Epidermal melanocyte (primary cell): ENCODE measurements at regions not wholly inside any gene's neighbourhood (a gene's known extent, or its start where the extent isn't known, plus 50 kb on each side); places are given as distances from the start of the nearest gene placed in this dataset.
"Not testable (repeated sequence)": the region's sequence is repeated elsewhere in the genome, so short reads cannot be mapped to it uniquely, and the experiment has no call there.

Source experiments
- DNase-seq: peaks from one replicate; pipeline ENCODE4 v3.0.0; 2011; ENCODE audit warnings: low spot score; ENCODE audit not compliant: insufficient read length

GRCh38 chr1:104664374-104664773 is 914.7 kb downstream of the AMY1C start:
- DNase-seq, result not testable (repeated sequence)

GRCh38 chr1:104665300-104665699 is 915.6 kb downstream of the AMY1C start:
- no peak for DNase-seq

DNA sequence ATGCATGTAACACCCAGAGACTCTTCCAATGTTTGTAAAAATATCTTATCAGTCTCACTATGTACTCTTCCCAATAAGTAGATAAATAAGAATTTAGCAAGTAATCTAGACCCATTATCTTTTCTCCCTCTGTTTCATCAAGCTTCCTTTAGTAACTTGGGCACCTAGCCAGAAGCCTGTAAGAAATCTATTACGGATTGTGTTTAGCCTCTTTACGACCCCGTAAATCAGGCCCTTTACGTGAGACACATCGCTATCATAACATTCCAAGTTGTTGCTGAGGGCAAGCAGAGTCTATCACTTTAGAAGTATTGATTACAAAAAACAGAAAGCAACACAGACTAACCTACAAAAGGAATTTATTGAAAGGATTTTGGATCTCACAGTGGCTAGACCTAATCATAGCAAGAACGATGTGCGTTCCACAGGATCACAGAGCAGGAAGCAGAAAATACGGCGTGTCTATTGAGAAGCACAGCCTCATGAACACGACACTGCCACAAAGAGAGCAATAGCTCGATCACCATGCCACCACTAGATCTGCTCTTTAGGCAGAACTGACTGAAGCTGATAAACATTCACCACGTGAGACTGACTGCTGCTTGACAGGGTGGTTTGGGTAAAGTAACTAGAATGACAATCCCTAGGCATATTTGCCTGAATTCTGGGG is 922.1 kb downstream of the AMY1C start:
- DNase-seq, result no peak

- DNase-seq, result no peak
Measured at GRCh38 chr1:104699433-104699832, 949.7 kb downstream of the AMY1C start.

DNA sequence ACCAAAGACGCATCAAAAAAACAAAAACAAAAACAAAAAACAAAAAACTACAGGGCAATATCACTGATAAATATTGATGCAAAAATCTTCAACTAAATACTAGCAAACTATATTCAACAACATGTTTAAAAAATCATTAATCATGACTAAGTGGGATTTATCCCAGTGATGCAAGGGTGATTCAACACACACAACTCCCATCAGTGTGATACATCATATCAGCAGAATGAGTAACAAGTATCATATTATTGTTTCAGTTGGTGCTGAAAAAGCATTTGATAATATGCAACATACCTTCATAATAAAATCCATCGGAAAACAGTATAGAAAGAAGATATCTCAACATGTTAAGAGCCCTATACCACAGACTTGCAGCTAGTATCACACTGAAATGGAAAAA is 953.0 kb downstream of the AMY1C start:
- no peak for DNase-seq

DNA sequence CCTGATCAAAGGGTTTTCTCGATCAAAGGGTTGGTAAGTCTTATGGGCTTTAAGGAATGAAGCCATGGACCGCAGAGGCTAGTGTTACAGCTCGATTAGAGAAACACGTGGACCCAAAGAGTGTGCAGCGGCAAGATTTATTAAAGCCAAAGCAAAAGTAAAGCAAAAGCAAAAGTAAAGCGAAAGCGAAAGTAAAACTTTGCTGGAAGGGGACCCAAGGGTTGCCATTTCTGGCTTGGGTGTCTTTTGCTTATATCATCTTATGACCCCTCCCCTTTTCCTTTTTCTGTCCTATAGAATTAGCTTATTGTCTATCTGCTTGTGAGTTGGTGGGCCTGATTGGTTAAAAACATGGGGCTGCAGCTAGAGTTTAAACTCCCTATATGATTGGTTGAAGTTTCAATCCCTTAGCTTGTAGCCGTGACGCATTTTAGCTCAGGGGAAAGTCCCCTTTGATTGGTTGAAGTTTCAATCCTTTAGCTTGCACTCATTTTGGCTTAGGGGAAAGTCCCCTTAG is 957.0 kb downstream of the AMY1C start:
- DNase-seq, result no peak

- no peak for DNase-seq
Measured at GRCh38 chr1:104718752-104719151, 969.1 kb downstream of the AMY1C start.

DNA sequence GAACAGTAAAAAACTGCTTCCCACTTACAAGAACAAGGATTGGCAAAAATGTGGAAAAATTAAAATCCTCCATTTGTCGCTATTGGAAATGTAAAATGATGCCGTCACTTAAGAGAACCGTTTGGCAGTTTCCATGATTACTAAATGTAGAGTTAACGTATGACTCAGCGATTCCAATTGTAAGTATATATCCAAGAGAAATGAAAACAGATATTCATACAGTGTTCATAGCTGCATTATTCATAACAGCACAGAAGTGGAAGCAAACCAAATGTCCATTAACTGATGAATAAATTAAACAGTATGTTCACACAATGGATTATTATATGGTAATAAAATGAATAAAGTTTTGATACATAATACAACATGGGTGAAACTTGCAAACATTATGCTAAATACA is 971.0 kb downstream of the AMY1C start:
- DNase-seq, result no peak

DNA sequence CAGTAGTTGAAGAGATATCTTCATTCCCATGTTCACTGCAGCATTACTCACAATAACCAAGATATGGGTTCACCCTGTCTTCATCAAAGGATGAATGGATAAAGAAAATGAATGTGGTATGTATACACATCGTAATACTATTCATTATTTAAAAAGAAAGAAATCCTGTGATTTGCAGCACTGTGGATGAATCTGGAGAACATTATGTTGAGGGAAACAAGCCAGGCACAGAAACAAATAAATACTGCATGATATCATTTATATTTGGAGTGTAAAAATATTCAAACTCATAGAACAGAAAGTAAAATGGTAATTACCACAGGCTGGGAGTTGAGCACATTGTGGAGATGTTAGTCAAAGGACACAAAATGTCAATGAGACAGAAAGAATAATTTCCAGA is 977.2 kb downstream of the AMY1C start:
- no peak for DNase-seq

DNA sequence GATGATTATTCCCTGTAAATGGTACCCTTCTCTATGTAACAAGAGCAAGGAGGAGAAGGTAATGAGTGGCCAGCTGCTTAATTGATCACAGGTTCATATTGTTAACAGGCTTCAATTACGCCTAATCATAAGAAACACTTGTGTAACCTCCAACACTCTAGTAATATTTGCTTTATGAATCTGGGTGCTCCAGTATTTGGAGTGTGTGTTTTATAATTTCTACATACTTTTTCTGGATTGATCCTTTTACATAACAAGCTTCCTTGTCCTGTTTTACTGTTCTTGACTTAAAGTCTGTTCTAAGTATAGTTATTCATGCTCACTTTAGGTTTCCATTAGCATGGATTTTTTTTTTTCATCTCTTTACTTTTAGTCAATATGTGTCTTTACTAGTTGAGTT is 984.2 kb downstream of the AMY1C start:
- DNase-seq, result no peak

- DNase-seq, result no peak
Measured at GRCh38 chr1:104745875-104746274, 996.2 kb downstream of the AMY1C start.

- DNase-seq, result no peak
Measured at GRCh38 chr1:104746994-104747393, 997.3 kb downstream of the AMY1C start.

- DNase-seq, result no peak
Measured at GRCh38 chr1:104760017-104760416, 1010.3 kb downstream of the AMY1C start.

- DNase-seq, result no peak
Measured at GRCh38 chr1:104761961-104762570, 1012.4 kb downstream of the AMY1C start.

- DNase-seq, result no peak
Measured at GRCh38 chr1:104765085-104765484, 1015.4 kb downstream of the AMY1C start.

DNA sequence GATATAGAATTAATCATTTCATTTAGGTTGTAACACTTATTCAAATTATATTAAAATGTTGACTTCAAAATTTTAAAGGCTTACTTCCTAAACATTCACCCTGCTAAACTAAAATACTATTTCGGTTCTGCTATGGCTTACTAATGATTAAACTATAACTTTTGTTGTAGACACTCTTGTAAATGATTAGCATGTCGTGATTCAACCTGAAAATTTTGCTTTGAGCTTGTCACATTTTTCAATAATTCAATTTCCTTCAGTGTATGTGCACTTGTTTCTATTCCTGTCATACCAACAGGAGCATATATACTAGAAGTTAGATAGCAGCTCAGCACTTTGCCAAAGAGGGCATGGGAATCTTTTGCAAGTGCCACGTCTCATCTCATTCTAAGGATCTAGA is 1018.8 kb downstream of the AMY1C start:
- no peak for DNase-seq

DNA sequence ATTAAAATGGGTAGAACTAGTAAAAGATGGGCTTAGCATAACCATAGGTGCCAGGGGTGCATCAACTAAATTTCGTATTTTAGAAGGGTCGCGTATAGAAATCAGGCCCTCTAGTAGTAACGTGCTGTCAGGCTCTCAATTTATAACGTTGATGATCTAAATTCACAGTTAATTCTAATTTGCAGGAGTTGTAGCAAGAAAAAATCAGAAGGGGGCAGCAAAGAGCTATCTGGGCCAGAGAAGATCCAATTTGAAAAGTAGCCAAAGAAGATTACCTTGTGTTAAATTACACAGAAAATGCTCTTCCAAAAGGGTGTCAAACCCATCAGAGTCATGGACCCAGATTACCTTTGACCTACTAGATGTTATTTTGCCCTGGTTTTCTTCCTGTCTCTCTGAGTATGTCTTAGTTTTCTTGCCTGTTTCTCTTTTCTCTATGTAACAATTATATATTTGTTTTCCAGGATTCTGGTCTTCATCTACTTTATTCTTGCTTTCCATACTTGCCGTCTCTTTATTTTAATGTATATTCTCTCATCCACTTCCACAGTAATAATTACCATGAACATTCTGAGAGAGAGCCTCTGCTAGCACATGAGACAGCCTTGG is 1030.9 kb downstream of the AMY1C start:
- peak; percentile 33 for DNase-seq

DNA sequence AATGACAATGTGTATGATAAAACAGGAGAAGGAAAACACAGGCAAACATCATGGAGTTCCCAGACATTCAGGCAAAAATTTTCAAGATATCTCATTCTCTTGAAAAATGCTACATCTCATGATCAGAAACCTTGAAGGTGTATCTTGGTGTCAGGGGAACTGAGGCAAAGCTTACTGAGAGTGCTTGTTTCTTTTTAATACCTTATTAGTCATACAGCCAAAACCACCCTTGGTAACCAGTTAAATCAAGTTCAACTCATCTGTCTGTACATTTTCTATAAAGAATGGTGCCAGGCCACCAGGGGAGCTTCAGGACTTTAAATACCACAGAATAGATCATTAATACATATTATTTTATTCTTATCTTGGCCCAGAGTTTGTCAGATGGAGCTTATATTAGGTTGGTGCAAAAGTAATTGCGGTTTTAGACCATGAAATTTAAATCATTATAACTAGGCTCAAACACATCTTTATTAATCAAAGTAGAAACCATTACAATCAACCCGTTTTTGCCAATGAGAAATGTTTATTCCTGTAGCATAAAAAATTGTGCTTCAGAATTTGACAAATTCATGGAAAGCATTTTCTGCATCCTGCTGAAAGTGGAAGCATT is 1036.0 kb downstream of the AMY1C start:
- no peak for DNase-seq

- DNase-seq, result no peak
Measured at GRCh38 chr1:104787866-104788510, 1038.3 kb downstream of the AMY1C start.

- no peak for DNase-seq
Measured at GRCh38 chr1:104791030-104791429, 1041.3 kb downstream of the AMY1C start.

GRCh38 chr1:104794035-104794434 is 1044.3 kb downstream of the AMY1C start:
- no peak for DNase-seq

GRCh38 chr1:104795931-104796330 is 1046.2 kb downstream of the AMY1C start:
- DNase-seq, result no peak
